ENCODE measurements at regions not wholly inside any gene's neighbourhood (a gene's known extent, or its start where the extent isn't known, plus 50 kb on each side); places are given as distances from the start of the nearest gene placed in this dataset.

- H3K9ac ChIP-seq (ENCODE audit: control insufficient read depth, extremely low read depth, insufficient read depth, low read length) = no peak overlapping the region
- no peaks in the 10 kb centered on the region for H3K79me2 ChIP-seq (ENCODE audit: control insufficient read depth, insufficient read depth, low read length)
- H3K9me3 ChIP-seq (ENCODE audit: control insufficient read depth, low read depth, low read length) = no peaks in the 10 kb centered on the region
- no peaks in the 10 kb centered on the region for H3K36me3 ChIP-seq (ENCODE audit: control insufficient read depth in 2 of 2, extremely low read depth in 1 of 2, insufficient read depth in 2 of 2, low read length in 2 of 2)
- DNase-seq (ENCODE audit: low read depth, low spot score) (no peak), FAIRE-seq (no peak)
- no peaks in the 10 kb centered on the region for H3K4me1 ChIP-seq (ENCODE audit: control insufficient read depth, extremely low read depth, insufficient read depth, low read length)
- no peaks in the 10 kb centered on the region for H3K27me3 ChIP-seq (ENCODE audit: control insufficient read depth, extremely low read depth, insufficient read depth, low read length)
- no peak overlapping the region for H3K27ac ChIP-seq (ENCODE audit: control insufficient read depth, insufficient read depth, low read length)
- TF ChIP-seq EZH2 (IDR thresholded peaks at IDR 0.05; ENCODE audit: low read length) = no peak
- TF ChIP-seq CTCF (optimal IDR thresholded peaks at IDR 0.05 in 1 of 3, IDR thresholded peaks at IDR 0.05 in 1 of 3, conservative IDR thresholded peaks at IDR 0.05 in 1 of 3; ENCODE audit: extremely low read depth in 1 of 3, insufficient read depth in 2 of 3, low read length in 3 of 3) = no peak
- no peaks in the 10 kb centered on the region for H4K20me1 ChIP-seq (ENCODE audit: control insufficient read depth, extremely low read depth, insufficient read depth, low read length)
- no peak overlapping the region for H2AFZ ChIP-seq (ENCODE audit: control insufficient read depth, low read length)
- H3K4me3 ChIP-seq (ENCODE audit: control insufficient read depth in 2 of 3, extremely low read depth in 1 of 3, insufficient read depth in 2 of 3, low read depth in 1 of 3, low read length in 3 of 3) = no peak overlapping the region
- no peaks in the 10 kb centered on the region for H3K9me1 ChIP-seq (ENCODE audit: control insufficient read depth, extremely low read depth, insufficient read depth, low read length)
- H3K4me2 ChIP-seq (ENCODE audit: control insufficient read depth, extremely low read depth, insufficient read depth, low read depth, low read length) = no peak overlapping the region
- dilution Hi-C loops (cut with MboI; ENCODE audit: extremely low pct_ligation_motif_present, low sequenced_read_pairs) = no loop called here
These were observed 135.6 kb upstream of the KAZN start for GRCh38 chr1:14462851-14463250.

GRCh38 chr1:14466006-14466405 lies 132.5 kb upstream of the KAZN start:
- Histone ChIP-seq H3K9ac (ENCODE audit: control insufficient read depth, extremely low read depth, insufficient read depth, low read length) (no peak overlapping the region), H4K20me1 (ENCODE audit: control insufficient read depth, extremely low read depth, insufficient read depth, low read length) (no peaks in the 10 kb centered on the region), H3K4me2 (ENCODE audit: control insufficient read depth, extremely low read depth, insufficient read depth, low read depth, low read length) (no peak overlapping the region), H3K9me3 (ENCODE audit: control insufficient read depth, low read depth, low read length) (no peaks in the 10 kb centered on the region), H3K36me3 (ENCODE audit: control insufficient read depth in 2 of 2, extremely low read depth in 1 of 2, insufficient read depth in 2 of 2, low read length in 2 of 2) (no peaks in the 10 kb centered on the region), H3K4me1 (ENCODE audit: control insufficient read depth, extremely low read depth, insufficient read depth, low read length) (no peaks in the 10 kb centered on the region), H3K9me1 (ENCODE audit: control insufficient read depth, extremely low read depth, insufficient read depth, low read length) (no peaks in the 10 kb centered on the region), H3K79me2 (ENCODE audit: control insufficient read depth, insufficient read depth, low read length) (no peaks in the 10 kb centered on the region), H2AFZ (ENCODE audit: control insufficient read depth, low read length) (peak overlapping the region; percentile 13), H3K4me3 (ENCODE audit: control insufficient read depth in 2 of 3, extremely low read depth in 1 of 3, insufficient read depth in 2 of 3, low read depth in 1 of 3, low read length in 3 of 3) (no peak overlapping the region), H3K27ac (ENCODE audit: control insufficient read depth, insufficient read depth, low read length) (no peak overlapping the region), H3K27me3 (ENCODE audit: control insufficient read depth, extremely low read depth, insufficient read depth, low read length) (no peaks in the 10 kb centered on the region)
- DNase-seq (ENCODE audit: low read depth, low spot score) (no peak), FAIRE-seq (no peak)
- no peak for TF ChIP-seq EZH2 (IDR thresholded peaks at IDR 0.05; ENCODE audit: low read length)
- TF ChIP-seq CTCF (optimal IDR thresholded peaks at IDR 0.05 in 1 of 3, IDR thresholded peaks at IDR 0.05 in 1 of 3, conservative IDR thresholded peaks at IDR 0.05 in 1 of 3; ENCODE audit: extremely low read depth in 1 of 3, insufficient read depth in 2 of 3, low read length in 3 of 3) = no peak
- dilution Hi-C loops (cut with MboI; ENCODE audit: extremely low pct_ligation_motif_present, low sequenced_read_pairs) = no loop called here
